HepG2 (cell line): ENCODE measurements at regions not wholly inside any gene's neighbourhood (a gene's known extent, or its start where the extent isn't known, plus 50 kb on each side); places are given as distances from the start of the nearest gene placed in this dataset.

Experiments
- ATAC-seq: fragments of 200-7000 bp; cut with Tn5 transposase; 3 replicates; pipeline ENCODE4 v1.9.1; 2020; ENCODE audit warnings: mild to moderate bottlenecking, moderate library complexity
- BruUV-seq: library from RNA; stranded (reverse); fragments of 400-500 nt; replicated peaks from 2 replicates; lab custom pipeline; 2021; lab: Mats Ljungman, UMichigan
- CTCF ChIA-PET: fragments of 300-600 bp; formaldehyde crosslinking; extraction: SDS; loops from one replicate; lab custom pipeline; 2021; ENCODE audit warnings: low total read pairs, inconsistent platforms, low intra/inter-chr PET ratio; lab: Yijun Ruan, JAX
- POLR2A ChIA-PET: fragments of 350-600 bp; sonication (Branson Sonifier 250); formaldehyde crosslinking; loops from one replicate; lab custom pipeline; 2020; ENCODE audit warnings: antibody characterized with exemption, inconsistent platforms; lab: Yijun Ruan, JAX
- DNase-seq: peaks from one replicate; pipeline ENCODE4 v3.0.0-alpha.2; 2015; ENCODE audit warnings: low spot score
- FAIRE-seq: peaks from 3 replicates; lab custom pipeline; 2011; peaks lifted over from hg19 to GRCh38; lab: Jason Lieb, UNC
- H2AFZ ChIP-seq: one replicate; pipeline ENCODE4 v1.6.1; 2011; ENCODE audit warnings: low read length, inconsistent platforms
- H3K27ac ChIP-seq: fragments of 300-600 bp; 3 replicates; pipeline ENCODE4 v1.8.0; 2011; ENCODE audit warnings: mixed run types, mild to moderate bottlenecking, mixed read lengths, low read length, inconsistent platforms; ENCODE audit not compliant: insufficient read depth; ENCODE audit errors: extremely low read length
- H3K27me3 ChIP-seq, 2 experiments: fragments of 200-600 bp in 1 of 2; 2 replicates in 1 of 2; 3 replicates in 1 of 2; pipeline versions ENCODE4 v1.6.0 to v1.8.0; 2011; ENCODE audit warnings: low read length in 2 of 2, mild to moderate bottlenecking in 2 of 2, moderate library complexity in 2 of 2, inconsistent platforms in 1 of 2; ENCODE audit not compliant: insufficient read depth in 2 of 2, control insufficient read depth in 1 of 2
- H3K36me3 ChIP-seq, 2 experiments: fragments of 200-600 bp in 1 of 2; replicated peaks in 1 of 2; 2 replicates in 1 of 2; 3 replicates in 1 of 2; pipeline versions ENCODE4 v1.5.1 to v1.8.0; 2011; ENCODE audit warnings: low read length in 2 of 2, inconsistent platforms in 1 of 2; ENCODE audit not compliant: insufficient read depth in 2 of 2, control insufficient read depth in 1 of 2
- H3K4me1 ChIP-seq: 2 replicates; pipeline ENCODE4 v1.5.1; 2012; ENCODE audit warnings: low read length, inconsistent platforms; ENCODE audit not compliant: insufficient read depth
- H3K4me2 ChIP-seq: 2 replicates; pipeline ENCODE4 v1.6.0; 2011; ENCODE audit warnings: low read depth, low read length, inconsistent platforms
- H3K4me3 ChIP-seq, 3 experiments: fragments of 200-600 bp in 1 of 3; sonication (generic), shearing (Covaris generic) in 1 of 3; replicated peaks in 1 of 3; 2 replicates each; pipeline ENCODE4 v1.5.1; 2011 to 2016; ENCODE audit warnings: low read length in 3 of 3, inconsistent platforms in 2 of 3, low read depth in 2 of 3, mild to moderate bottlenecking in 2 of 3, control low read depth in 1 of 3, mixed read lengths in 1 of 3; ENCODE audit not compliant: insufficient read depth in 1 of 3
- H3K79me2 ChIP-seq: one replicate; pipeline ENCODE4 v1.6.1; 2011; ENCODE audit warnings: low read length, inconsistent platforms; ENCODE audit not compliant: insufficient read depth
- H3K9ac ChIP-seq: 2 replicates; pipeline ENCODE4 v1.6.0; 2011; ENCODE audit warnings: mild to moderate bottlenecking, low read depth, low read length, inconsistent platforms; ENCODE audit not compliant: insufficient read depth
- H3K9me3 ChIP-seq: 2 replicates; pipeline ENCODE4 v1.5.1; 2012; ENCODE audit warnings: mild to moderate bottlenecking, low read length
- H4K20me1 ChIP-seq: 2 replicates; pipeline ENCODE4 v1.6.0; 2011; ENCODE audit warnings: inconsistent platforms, mild to moderate bottlenecking, low read length, moderate library complexity; ENCODE audit not compliant: insufficient read depth
- ATM ChIP-seq: fragments of 450-650 bp; IDR thresholded peaks from 2 replicates; pipeline ENCODE4 v1.7.1; 2017; ENCODE audit warnings: mild to moderate bottlenecking, borderline replicate concordance
- CREBL2 ChIP-seq: sonication (generic); formaldehyde crosslinking; IDR thresholded peaks from 2 replicates; pipeline ENCODE4 v1.8.1; 2023; ENCODE audit warnings: missing genetic modification reagents, mild to moderate bottlenecking, borderline replicate concordance
- DNMT1 ChIP-seq: sonication (generic); formaldehyde crosslinking; IDR thresholded peaks from 2 replicates; pipeline ENCODE4 v1.5.1; 2020; ENCODE audit warnings: mild to moderate bottlenecking, missing genetic modification reagents
- GABPA ChIP-seq, 2 experiments: IDR thresholded peaks; 2 replicates each; pipeline ENCODE4 v1.6.1; 2011 to 2016; ENCODE audit warnings: low read depth in 2 of 2, low read length in 1 of 2, missing biosample characterization in 1 of 2, missing genetic modification characterization in 1 of 2
- HNRNPUL1 ChIP-seq: fragments of 200-400 bp; formaldehyde crosslinking; IDR thresholded peaks from 2 replicates; pipeline ENCODE4 v1.6.1; 2017; ENCODE audit warnings: low read depth, mild to moderate bottlenecking, low read length, moderate library complexity
- IKZF4 ChIP-seq: sonication (generic); formaldehyde crosslinking; IDR thresholded peaks from 2 replicates; pipeline ENCODE4 v1.5.1; 2020; ENCODE audit warnings: borderline replicate concordance, mild to moderate bottlenecking, low read depth, missing genetic modification reagents; ENCODE audit errors: not compliant biosample characterization
- PRDM15 ChIP-seq: sonication (generic); formaldehyde crosslinking; IDR thresholded peaks from 2 replicates; pipeline ENCODE4 v1.4.0; 2020; ENCODE audit warnings: missing genetic modification reagents
- THYN1 ChIP-seq: sonication (generic); formaldehyde crosslinking; IDR thresholded peaks from 2 replicates; pipeline ENCODE4 v1.8.1; 2023; ENCODE audit warnings: low read depth, mild to moderate bottlenecking, moderate library complexity, missing genetic modification reagents, borderline replicate concordance
- ZNF143 ChIP-seq: sonication (generic); formaldehyde crosslinking; IDR thresholded peaks from 2 replicates; pipeline ENCODE4 v1.4.0; 2020; ENCODE audit warnings: missing genetic modification reagents
- ZNF382 ChIP-seq: sonication (generic); formaldehyde crosslinking; IDR thresholded peaks from 2 replicates; pipeline ENCODE4 v1.5.0; 2020; ENCODE audit warnings: missing genetic modification reagents, mild to moderate bottlenecking, borderline replicate concordance
- ZSCAN21 ChIP-seq: sonication (generic); formaldehyde crosslinking; IDR thresholded peaks from 2 replicates; pipeline ENCODE4 v1.8.0; 2022; ENCODE audit warnings: mild to moderate bottlenecking, missing genetic modification reagents, moderate library complexity, borderline replicate concordance
- WGBS: methylation state at CpG from one replicate; pipeline ENCODE4 v1.1.6; 2017; ENCODE audit warnings: low lambda C conversion rate; 5-methylcytosine and 5-hydroxymethylcytosine counted together
- in situ Hi-C: cut with HindIII; loops from 2 replicates; pipeline ENCODE4 v1.10.0; 2017; ENCODE audit warnings: low pct_unique_long_range_greater_than_20kb; ENCODE audit not compliant: extremely low pct_ligation_motif_present
- intact Hi-C: fragments of 100-400 bp; cut with micrococcal nuclease; formaldehyde crosslinking; loops from one replicate; pipeline ENCODE4 v1.10.0; 2022; ENCODE audit not compliant: unreplicated experiment

GRCh38 chr5:74059706-74060105 is 433.7 kb downstream of the ARHGEF28 start:
- Histone ChIP-seq H3K27ac (no peak overlapping the region), H3K27me3 (no peaks in the 10 kb centered on the region; a peak in 1 of 5 replicates), H3K9me3 (no peaks in the 10 kb centered on the region), H3K9ac (no peak overlapping the region), H2AFZ (no peak overlapping the region)
- FAIRE-seq, result no peak
- BruUV-seq, result no TSS peak
- POLR2A ChIA-PET, result no interaction called here
- 6% methylated on average over 1 of the region's 1 CpG for WGBS
- CTCF ChIA-PET, result no interaction called here
- TF ChIP-seq ZSCAN21 (CRISPR knock-in tag) (no peak), ZNF382 (no peak), THYN1 (no peak), IKZF4 (CRISPR knock-in tag) (no peak), HNRNPUL1 (no peak), GABPA (IDR thresholded peaks at IDR 0.05; ENCODE audit: low read depth, low read length) (no peak), GABPA (CRISPR knock-in tag; IDR thresholded peaks at IDR 0.05; ENCODE audit: low read depth) (no peak), PRDM15 (no peak), DNMT1 (CRISPR knock-in tag) (no peak), ZNF143 (no peak), ATM (no peak), CREBL2 (CRISPR knock-in tag) (no peak)
- TF ChIP-seq, all 625 proteins: peak for 0
- Histone ChIP-seq H3K36me3 (no peaks in the 10 kb centered on the region), H3K4me2 (no peak overlapping the region), H3K4me1 (0 out of 2 replicates have a peak, but pooled peaks cover 6% of the 10 kb centered on the region), H3K4me3 (no peak overlapping the region), H3K79me2 (no peaks in the 10 kb centered on the region), H4K20me1 (no peaks in the 10 kb centered on the region)
- in situ Hi-C loops, result no loop called here
- DNase-seq (no peak), ATAC-seq (no peak)
- intact Hi-C loops, result no loop called here
